IMR-90 (cell line): ENCODE measurements at regions not wholly inside any gene's neighbourhood (a gene's known extent, or its start where the extent isn't known, plus 50 kb on each side); places are given as distances from the start of the nearest gene placed in this dataset.

ENCODE experiments used
- ATAC-seq: fragments of 200-7000 bp; cut with Tn5 transposase; 2 replicates; pipeline ENCODE4 v1.9.1; 2020; ENCODE audit warnings: low read depth, mild to moderate bottlenecking, moderate library complexity
- BruUV-seq: library from RNA; stranded (reverse); fragments of 400-500 nt; replicated peaks from 2 replicates; lab custom pipeline; 2021; lab: Mats Ljungman, UMichigan
- CTCF ChIA-PET: fragments of 300-600 bp; formaldehyde crosslinking; extraction: SDS; loops from one replicate; lab custom pipeline; 2021; ENCODE audit warnings: antibody characterized with exemption; lab: Yijun Ruan, JAX
- POLR2A ChIA-PET: fragments of 300-600 bp; sonication (Branson Sonifier 250); formaldehyde crosslinking; loops from one replicate; lab custom pipeline; 2022; ENCODE audit warnings: antibody characterized with exemption; ENCODE audit not compliant: unreplicated experiment; lab: Charles Lee
- DNase-seq: peaks from one replicate; pipeline ENCODE4 v3.0.0; 2013
- H2AFZ ChIP-seq: replicated peaks from 2 replicates; pipeline ENCODE3; 2013; ENCODE audit warnings: low read length, mild to moderate bottlenecking; ENCODE audit not compliant: poor library complexity
- H2AK5ac ChIP-seq: 2 replicates; pipeline ENCODE4 v1.6.1; 2013; ENCODE audit warnings: low read depth, low read length, inconsistent platforms
- H2AK9ac ChIP-seq: replicated peaks from 2 replicates; pipeline ENCODE3; 2013; ENCODE audit warnings: mild to moderate bottlenecking, low read depth, low read length, moderate library complexity; ENCODE audit not compliant: poor library complexity
- H2BK120ac ChIP-seq: 2 replicates; pipeline ENCODE4 v1.6.1; 2013; ENCODE audit warnings: low read depth, low read length, inconsistent platforms
- H2BK15ac ChIP-seq: 3 replicates; pipeline ENCODE4 v1.6.1; 2013; ENCODE audit warnings: low read depth, low read length, inconsistent platforms
- H2BK20ac ChIP-seq: 2 replicates; pipeline ENCODE4 v1.6.1; 2013; ENCODE audit warnings: low read depth, mild to moderate bottlenecking, inconsistent platforms, low read length, moderate library complexity
- H2BK5ac ChIP-seq: 2 replicates; pipeline ENCODE4 v1.6.1; 2013; ENCODE audit warnings: mild to moderate bottlenecking, low read depth, low read length, inconsistent platforms; ENCODE audit not compliant: poor library complexity, severe bottlenecking
- H3K14ac ChIP-seq: replicated peaks from 2 replicates; pipeline ENCODE4 v1.6.1; 2013; ENCODE audit warnings: low read depth, low read length, inconsistent platforms
- H3K18ac ChIP-seq: 2 replicates; pipeline ENCODE4 v1.6.1; 2013; ENCODE audit warnings: low read depth, low read length, control low read depth
- H3K23ac ChIP-seq: 2 replicates; pipeline ENCODE4 v1.6.1; 2013; ENCODE audit warnings: low read depth, low read length, inconsistent platforms
- H3K27ac ChIP-seq: 2 replicates; pipeline ENCODE4 v1.5.1; 2013; ENCODE audit warnings: mild to moderate bottlenecking, control low read depth, low read length; ENCODE audit not compliant: insufficient read depth
- H3K27me3 ChIP-seq: 2 replicates; pipeline ENCODE4 v1.6.1; 2013; ENCODE audit warnings: low read length; ENCODE audit not compliant: control insufficient read depth, insufficient read depth
- H3K36me3 ChIP-seq: 2 replicates; pipeline ENCODE4 v1.6.1; 2013; ENCODE audit warnings: low read length, mixed read lengths; ENCODE audit not compliant: control insufficient read depth, insufficient read depth
- H3K4ac ChIP-seq: 2 replicates; pipeline ENCODE4 v1.6.1; 2013; ENCODE audit warnings: low read depth, low read length, inconsistent platforms
- H3K4me1 ChIP-seq: 2 replicates; pipeline ENCODE4 v1.6.1; 2013; ENCODE audit warnings: low read length, mixed read lengths; ENCODE audit not compliant: control insufficient read depth, insufficient read depth
- H3K4me2 ChIP-seq: 2 replicates; pipeline ENCODE4 v1.6.1; 2013; ENCODE audit warnings: low read depth, mild to moderate bottlenecking, control low read depth, low read length, moderate library complexity
- H3K4me3 ChIP-seq: 2 replicates; pipeline ENCODE4 v1.5.1; 2013; ENCODE audit warnings: low read depth, mild to moderate bottlenecking, control low read depth, low read length, moderate library complexity; ENCODE audit not compliant: insufficient read depth
- H3K56ac ChIP-seq: 2 replicates; pipeline ENCODE4 v1.6.1; 2013; ENCODE audit warnings: low read length, inconsistent platforms; ENCODE audit not compliant: insufficient read depth; ENCODE audit errors: extremely low read depth
- H3K79me1 ChIP-seq, 2 experiments: 2 replicates each; pipeline ENCODE4 v1.6.1; 2013; ENCODE audit warnings: low read length in 2 of 2, inconsistent platforms in 1 of 2, low read depth in 1 of 2
- H3K9ac ChIP-seq: 2 replicates; pipeline ENCODE4 v1.6.1; 2013; ENCODE audit warnings: low read depth, low read length, control low read depth
- H3K9me1 ChIP-seq: 2 replicates; pipeline ENCODE4 v1.6.1; 2013; ENCODE audit warnings: low read length, inconsistent platforms; ENCODE audit not compliant: insufficient read depth
- H3K9me3 ChIP-seq: 2 replicates; pipeline ENCODE4 v1.6.1; 2013; ENCODE audit warnings: low read length; ENCODE audit not compliant: control insufficient read depth, insufficient read depth
- H4K20me1 ChIP-seq: 2 replicates; pipeline ENCODE4 v1.6.1; 2013; ENCODE audit warnings: low read length, inconsistent platforms; ENCODE audit not compliant: insufficient read depth
- H4K5ac ChIP-seq: 2 replicates; pipeline ENCODE4 v1.6.1; 2013; ENCODE audit warnings: mild to moderate bottlenecking, low read depth, low read length, control low read depth
- H4K8ac ChIP-seq, 2 experiments: 2 replicates each; pipeline ENCODE4 v1.6.1; 2013; ENCODE audit warnings: low read depth in 2 of 2, low read length in 2 of 2, control low read depth in 1 of 2, inconsistent platforms in 1 of 2
- H4K91ac ChIP-seq: 2 replicates; pipeline ENCODE4 v1.6.1; 2013; ENCODE audit warnings: low read depth, low read length, inconsistent platforms; ENCODE audit not compliant: insufficient read depth
- CEBPB ChIP-seq: IDR thresholded peaks from 2 replicates; pipeline ENCODE4 v1.6.1; 2012; ENCODE audit warnings: low read depth, low read length, improper control_type of control experiment
- FOS ChIP-seq: fragments of 150-350 bp; IDR thresholded peaks from 2 replicates; pipeline ENCODE4 v1.6.1; 2016; ENCODE audit warnings: low read depth, low read length
- MXI1 ChIP-seq: IDR thresholded peaks from 2 replicates; pipeline ENCODE4 v1.6.1; 2012; ENCODE audit warnings: low read depth, mild to moderate bottlenecking, low read length, moderate library complexity, borderline replicate concordance
- NFE2L2 ChIP-seq: fragments of 150-350 bp; IDR thresholded peaks from 2 replicates; pipeline ENCODE4 v1.6.1; 2016; ENCODE audit warnings: low read depth, mild to moderate bottlenecking, low read length
- POLR2A ChIP-seq: IDR thresholded peaks from 2 replicates; pipeline ENCODE4 v1.6.1; 2012; ENCODE audit warnings: mild to moderate bottlenecking, low read depth, low read length
- RAD21 ChIP-seq: IDR thresholded peaks from 2 replicates; pipeline ENCODE4 v1.6.1; 2012; ENCODE audit warnings: low read length, improper control_type of control experiment
- RFX5 ChIP-seq: IDR thresholded peaks from 2 replicates; pipeline ENCODE4 v1.8.0; 2012; ENCODE audit warnings: low read depth, mild to moderate bottlenecking, low read length, moderate library complexity
- SMC3 ChIP-seq: fragments of 150-350 bp; IDR thresholded peaks from 2 replicates; pipeline ENCODE4 v1.6.1; 2016; ENCODE audit warnings: low read depth, mild to moderate bottlenecking, antibody characterized with exemption, low read length, moderate library complexity
- dilution Hi-C: fragments of 300-500 bp; cut with HindIII; formaldehyde crosslinking; loops from one replicate; pipeline ENCODE4 v1.14.3; 2018; ENCODE audit warnings: low sequenced_read_pairs; ENCODE audit not compliant: unreplicated experiment
- in situ Hi-C: fragments of 300-500 bp; cut with MboI; formaldehyde crosslinking; loops from 3 replicates; pipeline ENCODE4 v1.14.3; 2019; ENCODE audit warnings: low sequenced_read_pairs, inconsistent platforms, mixed read lengths
- intact Hi-C: fragments of 100-400 bp; cut with micrococcal nuclease; formaldehyde crosslinking; loops from 2 replicates; pipeline ENCODE4 v1.10.0; 2022
- TF ChIP-seq, protein P1 (sequence below): fragments of 150-350 bp; IDR thresholded peaks from 2 replicates; pipeline ENCODE4 v1.6.1; 2016; ENCODE audit warnings: low read depth, mild to moderate bottlenecking, low read length, moderate library complexity, borderline replicate concordance
- TF ChIP-seq, protein P2 (sequence below): conservative IDR thresholded peaks from 2 replicates; pipeline ENCODE4 v1.5.1; 2012; ENCODE audit warnings: mild to moderate bottlenecking, low read depth, low read length, improper control_type of control experiment

GRCh38 chr16:63067141-63067540 is 1030.9 kb upstream of the CDH8 start:
- intact Hi-C loops (no loop called here), dilution Hi-C loops (no loop called here), in situ Hi-C loops (no loop called here)
- CTCF ChIA-PET = interaction anchor here (0.8 kb wide), 1 partner anchor 14 kb away, joined by 4 read pairs; no protein-coding TSS in a partner anchor
- H4K8ac ChIP-seq = no peak overlapping the region
- no peak overlapping the region for H2BK120ac ChIP-seq
- no peaks in the 10 kb centered on the region for H3K27me3 ChIP-seq
- no peak overlapping the region for H3K4ac ChIP-seq
- no peak overlapping the region for H2BK5ac ChIP-seq
- H3K9me3 ChIP-seq = no peaks in the 10 kb centered on the region
- H3K56ac ChIP-seq = no peak overlapping the region
- no peak overlapping the region for H3K18ac ChIP-seq
- no peaks in the 10 kb centered on the region for H3K4me1 ChIP-seq
- no peak overlapping the region for H2AK9ac ChIP-seq
- no peaks in the 10 kb centered on the region for H3K36me3 ChIP-seq
- no peaks in the 10 kb centered on the region for H3K79me1 ChIP-seq
- no peak overlapping the region for H3K9ac ChIP-seq
- H3K4me3 ChIP-seq = no peak overlapping the region
- H2AFZ ChIP-seq = no peak overlapping the region
- H4K5ac ChIP-seq = no peak overlapping the region
- no peak overlapping the region for H2AK5ac ChIP-seq
- ATAC-seq = no peak
- H2BK15ac ChIP-seq = no peak overlapping the region
- no peak for DNase-seq
- H4K91ac ChIP-seq = no peak overlapping the region
- BruUV-seq = no TSS peak
- H3K23ac ChIP-seq = no peak overlapping the region
- H3K14ac ChIP-seq = no peak overlapping the region
- no peak overlapping the region for H3K4me2 ChIP-seq
- POLR2A ChIA-PET = no interaction called here
- no peak for TF ChIP-seq MXI1
- TF ChIP-seq RFX5 = no peak
- TF ChIP-seq, protein P1, sequence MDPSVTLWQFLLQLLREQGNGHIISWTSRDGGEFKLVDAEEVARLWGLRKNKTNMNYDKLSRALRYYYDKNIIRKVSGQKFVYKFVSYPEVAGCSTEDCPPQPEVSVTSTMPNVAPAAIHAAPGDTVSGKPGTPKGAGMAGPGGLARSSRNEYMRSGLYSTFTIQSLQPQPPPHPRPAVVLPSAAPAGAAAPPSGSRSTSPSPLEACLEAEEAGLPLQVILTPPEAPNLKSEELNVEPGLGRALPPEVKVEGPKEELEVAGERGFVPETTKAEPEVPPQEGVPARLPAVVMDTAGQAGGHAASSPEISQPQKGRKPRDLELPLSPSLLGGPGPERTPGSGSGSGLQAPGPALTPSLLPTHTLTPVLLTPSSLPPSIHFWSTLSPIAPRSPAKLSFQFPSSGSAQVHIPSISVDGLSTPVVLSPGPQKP = no peak
- no peak for TF ChIP-seq RAD21
- no peak for TF ChIP-seq NFE2L2
- TF ChIP-seq FOS = no peak
- TF ChIP-seq CEBPB = no peak
- TF ChIP-seq SMC3 = no peak
- TF ChIP-seq, protein P2, sequence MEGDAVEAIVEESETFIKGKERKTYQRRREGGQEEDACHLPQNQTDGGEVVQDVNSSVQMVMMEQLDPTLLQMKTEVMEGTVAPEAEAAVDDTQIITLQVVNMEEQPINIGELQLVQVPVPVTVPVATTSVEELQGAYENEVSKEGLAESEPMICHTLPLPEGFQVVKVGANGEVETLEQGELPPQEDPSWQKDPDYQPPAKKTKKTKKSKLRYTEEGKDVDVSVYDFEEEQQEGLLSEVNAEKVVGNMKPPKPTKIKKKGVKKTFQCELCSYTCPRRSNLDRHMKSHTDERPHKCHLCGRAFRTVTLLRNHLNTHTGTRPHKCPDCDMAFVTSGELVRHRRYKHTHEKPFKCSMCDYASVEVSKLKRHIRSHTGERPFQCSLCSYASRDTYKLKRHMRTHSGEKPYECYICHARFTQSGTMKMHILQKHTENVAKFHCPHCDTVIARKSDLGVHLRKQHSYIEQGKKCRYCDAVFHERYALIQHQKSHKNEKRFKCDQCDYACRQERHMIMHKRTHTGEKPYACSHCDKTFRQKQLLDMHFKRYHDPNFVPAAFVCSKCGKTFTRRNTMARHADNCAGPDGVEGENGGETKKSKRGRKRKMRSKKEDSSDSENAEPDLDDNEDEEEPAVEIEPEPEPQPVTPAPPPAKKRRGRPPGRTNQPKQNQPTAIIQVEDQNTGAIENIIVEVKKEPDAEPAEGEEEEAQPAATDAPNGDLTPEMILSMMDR = no peak
- no peak for TF ChIP-seq POLR2A
- H3K27ac ChIP-seq = no peak overlapping the region
- H2BK20ac ChIP-seq = no peak overlapping the region
- no peaks in the 10 kb centered on the region for H3K9me1 ChIP-seq
- no peaks in the 10 kb centered on the region for H4K20me1 ChIP-seq
